Neural crest cell (in vitro differentiated cells): ENCODE measurements at regions not wholly inside any gene's neighbourhood (a gene's known extent, or its start where the extent isn't known, plus 50 kb on each side); places are given as distances from the start of the nearest gene placed in this dataset.

Experiments
- DNase-seq: peaks from one replicate; pipeline ENCODE4 v3.0.0; 2021; ENCODE audit warnings: low read depth, mixed read lengths, low spot score
- H3K27ac Mint-ChIP-seq: one replicate; pipeline ENCODE4 v1.8.0; 2021; ENCODE audit warnings: mild to moderate bottlenecking, mixed read lengths; ENCODE audit not compliant: unreplicated experiment
- H3K27me3 Mint-ChIP-seq: 2 replicates; pipeline ENCODE4 v1.8.0; 2021; ENCODE audit warnings: low read depth, mild to moderate bottlenecking, mixed read lengths
- H3K36me3 Mint-ChIP-seq: 2 replicates; pipeline ENCODE4 v1.8.0; 2021; ENCODE audit warnings: low read depth, mild to moderate bottlenecking, mixed read lengths
- H3K4me1 Mint-ChIP-seq: 2 replicates; pipeline ENCODE4 v1.8.0; 2021; ENCODE audit warnings: mixed read lengths
- H3K4me3 Mint-ChIP-seq: one replicate; pipeline ENCODE4 v1.8.0; 2021; ENCODE audit warnings: mild to moderate bottlenecking, mixed read lengths
- H3K9me3 Mint-ChIP-seq: 2 replicates; pipeline ENCODE4 v1.8.0; 2021; ENCODE audit warnings: mixed read lengths
- TF ChIP-seq, protein P1 (sequence below): fragments of 200-600 bp; sonication (generic); conservative IDR thresholded peaks from 2 replicates; pipeline ENCODE4 v1.5.0; 2021; ENCODE audit warnings: antibody characterized with exemption, mild to moderate bottlenecking

DNA sequence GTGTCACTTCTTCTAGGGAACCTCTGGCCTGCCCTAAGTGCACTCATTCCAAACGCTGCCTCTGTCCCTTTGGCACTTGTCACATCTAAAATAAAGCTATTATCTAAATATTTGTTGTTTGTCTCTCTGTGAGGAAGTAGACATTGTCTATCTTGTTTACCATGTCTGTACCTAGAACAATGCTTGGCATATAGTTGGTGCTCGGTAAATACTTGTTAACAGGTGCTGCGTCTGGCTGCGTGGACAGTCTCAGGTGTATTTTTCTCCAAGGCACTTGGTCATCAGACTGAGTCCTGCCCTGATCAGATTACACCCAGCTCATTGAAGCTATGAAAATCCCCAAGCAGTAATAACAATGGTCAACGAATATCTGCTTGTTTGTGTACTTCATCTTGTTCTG lies 174.9 kb upstream of the SMIM23 start:
- TF ChIP-seq, protein P1, sequence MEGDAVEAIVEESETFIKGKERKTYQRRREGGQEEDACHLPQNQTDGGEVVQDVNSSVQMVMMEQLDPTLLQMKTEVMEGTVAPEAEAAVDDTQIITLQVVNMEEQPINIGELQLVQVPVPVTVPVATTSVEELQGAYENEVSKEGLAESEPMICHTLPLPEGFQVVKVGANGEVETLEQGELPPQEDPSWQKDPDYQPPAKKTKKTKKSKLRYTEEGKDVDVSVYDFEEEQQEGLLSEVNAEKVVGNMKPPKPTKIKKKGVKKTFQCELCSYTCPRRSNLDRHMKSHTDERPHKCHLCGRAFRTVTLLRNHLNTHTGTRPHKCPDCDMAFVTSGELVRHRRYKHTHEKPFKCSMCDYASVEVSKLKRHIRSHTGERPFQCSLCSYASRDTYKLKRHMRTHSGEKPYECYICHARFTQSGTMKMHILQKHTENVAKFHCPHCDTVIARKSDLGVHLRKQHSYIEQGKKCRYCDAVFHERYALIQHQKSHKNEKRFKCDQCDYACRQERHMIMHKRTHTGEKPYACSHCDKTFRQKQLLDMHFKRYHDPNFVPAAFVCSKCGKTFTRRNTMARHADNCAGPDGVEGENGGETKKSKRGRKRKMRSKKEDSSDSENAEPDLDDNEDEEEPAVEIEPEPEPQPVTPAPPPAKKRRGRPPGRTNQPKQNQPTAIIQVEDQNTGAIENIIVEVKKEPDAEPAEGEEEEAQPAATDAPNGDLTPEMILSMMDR = no peak
- no peak overlapping the region for H3K27ac Mint-ChIP-seq
- H3K4me1 Mint-ChIP-seq = peaks cover 11% of the 10 kb centered on the region
- peaks cover 10% of the 10 kb centered on the region for H3K27me3 Mint-ChIP-seq
- no peak overlapping the region for H3K4me3 Mint-ChIP-seq
- H3K9me3 Mint-ChIP-seq = peaks cover 12% of the 10 kb centered on the region
- DNase-seq = no peak
- H3K36me3 Mint-ChIP-seq = peaks cover 4% of the 10 kb centered on the region

DNA sequence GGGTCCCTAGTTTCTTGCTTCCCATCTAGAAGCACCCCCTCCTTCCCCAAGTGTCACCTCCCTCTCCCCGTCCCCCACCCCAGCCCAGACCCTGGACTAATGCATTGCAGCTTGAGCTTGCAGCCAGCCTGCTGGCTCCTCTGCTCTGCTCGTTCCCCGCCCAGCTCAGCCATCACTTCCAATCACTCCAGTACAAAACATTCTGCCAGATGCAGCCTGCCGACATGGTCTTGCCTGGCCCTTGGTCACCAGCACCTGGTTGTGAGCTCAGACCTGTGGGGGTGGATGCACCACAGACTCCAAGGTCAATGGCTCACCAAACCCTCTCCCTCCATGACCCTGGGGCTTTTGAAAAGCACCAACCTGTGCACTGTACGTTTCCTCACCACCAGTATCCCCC lies 172.9 kb upstream of the SMIM23 start:
- H3K4me1 Mint-ChIP-seq = peaks cover 20% of the 10 kb centered on the region
- H3K27ac Mint-ChIP-seq = no peak overlapping the region
- H3K36me3 Mint-ChIP-seq = no peaks in the 10 kb centered on the region
- no peak for DNase-seq
- peaks cover 10% of the 10 kb centered on the region for H3K27me3 Mint-ChIP-seq
- H3K4me3 Mint-ChIP-seq = no peak overlapping the region
- peaks cover 3% of the 10 kb centered on the region for H3K9me3 Mint-ChIP-seq
- TF ChIP-seq, protein P1 = no peak

DNA sequence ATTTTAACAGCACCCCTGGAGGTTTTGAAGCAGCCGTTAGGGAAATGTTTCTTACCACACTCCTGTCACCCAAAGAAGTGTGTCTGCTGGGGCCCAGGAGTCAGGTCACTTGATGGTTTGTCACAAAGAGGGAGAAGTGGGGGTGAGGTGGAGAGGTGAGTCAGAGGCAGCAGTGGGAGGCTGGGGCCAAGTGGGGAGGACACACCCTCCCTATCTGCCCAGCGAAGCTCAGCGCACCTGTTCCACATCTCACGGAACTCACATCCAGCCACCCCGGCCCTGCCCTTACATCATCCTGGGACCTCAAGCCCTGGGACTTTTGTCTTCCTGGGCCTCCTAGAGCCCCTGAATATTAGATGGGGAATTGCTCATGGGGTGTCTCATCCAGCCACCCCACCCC lies 171.1 kb upstream of the SMIM23 start:
- peaks cover 10% of the 10 kb centered on the region for H3K27me3 Mint-ChIP-seq
- H3K9me3 Mint-ChIP-seq = no peaks in the 10 kb centered on the region
- DNase-seq = no peak
- H3K4me1 Mint-ChIP-seq = peaks cover 22% of the 10 kb centered on the region
- TF ChIP-seq, protein P1 = no peak
- no peak overlapping the region for H3K27ac Mint-ChIP-seq
- H3K4me3 Mint-ChIP-seq = no peak overlapping the region
- no peaks in the 10 kb centered on the region for H3K36me3 Mint-ChIP-seq

DNA sequence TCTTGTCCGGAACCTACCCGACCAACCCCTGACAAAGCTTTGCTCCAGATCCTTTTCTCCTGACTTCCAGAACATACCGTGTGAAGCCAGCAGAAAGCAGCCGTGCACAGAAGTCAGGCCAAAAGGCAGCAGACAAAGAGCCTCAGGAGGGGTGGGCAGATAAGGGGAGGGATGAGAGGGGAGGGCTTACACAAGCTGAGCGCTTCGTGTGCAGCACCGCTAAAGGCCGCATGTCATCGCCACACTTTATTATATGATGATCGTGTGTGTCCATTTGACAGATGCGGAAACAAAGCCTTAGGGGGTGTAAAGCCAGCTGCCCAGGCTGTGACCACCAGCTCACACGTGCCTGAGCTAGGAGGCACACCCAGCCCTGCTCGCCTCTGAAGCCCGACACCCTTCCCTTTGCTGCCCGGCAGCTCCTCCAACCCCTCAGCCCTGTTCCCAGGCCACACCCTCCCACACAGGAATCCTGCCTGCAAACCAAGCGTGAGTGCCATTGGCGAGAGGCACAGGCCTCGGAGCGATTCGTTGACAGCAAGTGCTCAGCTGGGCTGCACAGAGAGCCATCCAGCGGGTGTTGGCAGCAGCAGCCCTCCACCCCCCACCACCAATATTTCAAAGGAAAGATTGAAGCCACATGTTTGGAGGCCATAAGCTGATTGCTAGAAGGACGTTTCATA lies 170.5 kb upstream of the SMIM23 start:
- DNase-seq = no peak
- Mint-ChIP-seq H3K4me3 (peak overlapping the region; percentile 57), H3K9me3 (no peaks in the 10 kb centered on the region), H3K27me3 (peaks cover 10% of the 10 kb centered on the region), H3K27ac (no peak overlapping the region), H3K4me1 (peaks cover 28% of the 10 kb centered on the region), H3K36me3 (no peaks in the 10 kb centered on the region)
- TF ChIP-seq, protein P1 = no peak

DNA sequence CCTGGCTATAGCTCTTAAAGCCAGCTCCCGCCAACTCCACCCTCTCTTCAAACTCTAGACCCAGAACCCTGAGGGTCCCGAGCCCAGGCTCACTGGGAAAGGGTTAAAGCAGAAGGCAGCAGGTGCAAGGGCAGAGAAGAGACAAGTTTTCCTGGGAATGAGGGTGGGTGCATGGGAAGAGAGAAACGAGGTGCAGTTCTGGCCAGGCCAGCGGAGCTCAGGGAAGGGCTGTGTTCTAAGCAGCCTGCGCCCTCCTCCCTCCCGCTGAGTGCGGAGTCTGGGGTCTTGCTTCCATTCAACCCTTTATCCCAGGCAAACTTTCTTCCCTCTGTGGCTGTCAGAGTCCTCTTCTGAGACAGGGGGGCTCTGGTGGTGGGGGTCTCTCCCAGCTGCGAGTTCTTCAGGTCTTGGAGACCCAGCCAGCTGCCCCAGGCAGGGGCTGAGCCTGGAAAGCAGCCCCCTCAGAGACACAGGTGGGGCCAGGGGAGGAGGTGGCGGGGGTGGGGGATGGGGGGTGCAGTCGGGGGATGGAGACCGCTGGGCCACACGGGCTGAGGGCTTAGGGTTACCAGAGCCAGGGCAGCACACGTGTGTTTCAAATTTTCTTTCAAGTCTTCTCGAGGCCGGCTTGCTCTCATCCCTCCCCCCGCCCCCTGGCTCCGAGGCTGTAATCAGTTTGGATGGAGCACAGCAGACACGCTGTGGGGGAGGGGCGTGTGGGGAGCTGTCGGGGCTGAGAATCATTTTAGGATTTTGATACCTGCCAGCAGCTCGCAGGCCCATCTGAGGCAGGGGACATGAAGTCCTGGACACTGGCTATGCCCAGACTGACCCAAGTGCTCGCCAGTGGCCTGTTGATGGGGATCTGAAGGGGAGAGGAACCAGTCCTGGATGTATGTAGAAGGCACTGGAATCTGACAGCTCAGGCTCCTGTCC lies 169.6 kb upstream of the SMIM23 start:
- Mint-ChIP-seq H3K4me1 (peaks cover 32% of the 10 kb centered on the region), H3K4me3 (no peak overlapping the region), H3K27me3 (peaks cover 10% of the 10 kb centered on the region), H3K36me3 (no peaks in the 10 kb centered on the region), H3K27ac (no peak overlapping the region), H3K9me3 (no peaks in the 10 kb centered on the region)
- TF ChIP-seq, protein P1 = no peak
- no peak for DNase-seq
